ENCODE measurements at regions not wholly inside any gene's neighbourhood (a gene's known extent, or its start where the extent isn't known, plus 50 kb on each side); places are given as distances from the start of the nearest gene placed in this dataset.
"Not testable (repeated sequence)": the region's sequence is repeated elsewhere in the genome, so short reads cannot be mapped to it uniquely, and the experiment has no call there.

GRCh38 chr2:191476901-191477300 lies 201.0 kb upstream of the NABP1 start:
- DNase-seq (ENCODE audit: low read depth) = no peak

GRCh38 chr2:191478799-191479679 lies 198.9 kb upstream of the NABP1 start:
- DNase-seq (ENCODE audit: low read depth) = no peak

GRCh38 chr2:191479680-191480023 lies 198.3 kb upstream of the NABP1 start:
- no peak for DNase-seq (ENCODE audit: low read depth)

- DNase-seq (ENCODE audit: low read depth) = no peak
Observed at GRCh38 chr2:191481305-191482070, 196.4 kb upstream of the NABP1 start.

GRCh38 chr2:191483117-191483516 lies 194.8 kb upstream of the NABP1 start:
- no peak for DNase-seq (ENCODE audit: low read depth)

- DNase-seq (ENCODE audit: low read depth) = no peak
Observed at GRCh38 chr2:191486584-191487320, 191.2 kb upstream of the NABP1 start.

- no peak for DNase-seq (ENCODE audit: low read depth)
Observed at GRCh38 chr2:191488135-191488534, 189.8 kb upstream of the NABP1 start.

GRCh38 chr2:191489177-191489576 lies 188.8 kb upstream of the NABP1 start:
- DNase-seq (ENCODE audit: low read depth) = no peak

- no peak for DNase-seq (ENCODE audit: low read depth)
Observed at GRCh38 chr2:191496838-191497237, 181.1 kb upstream of the NABP1 start.

- DNase-seq (ENCODE audit: low read depth) = no peak
Observed at GRCh38 chr2:191497822-191498221, 180.1 kb upstream of the NABP1 start.

- no peak for DNase-seq (ENCODE audit: low read depth)
Observed at GRCh38 chr2:191499050-191499449, 178.9 kb upstream of the NABP1 start.

- no peak for DNase-seq (ENCODE audit: low read depth)
Observed at GRCh38 chr2:191499874-191500565, 177.9 kb upstream of the NABP1 start.

- no peak for DNase-seq (ENCODE audit: low read depth)
Observed at GRCh38 chr2:191500566-191500883, 177.4 kb upstream of the NABP1 start.

- DNase-seq (ENCODE audit: low read depth) = no peak
Observed at GRCh38 chr2:191500884-191501560, 176.9 kb upstream of the NABP1 start.

GRCh38 chr2:191501561-191502168 lies 176.3 kb upstream of the NABP1 start:
- no peak for DNase-seq (ENCODE audit: low read depth)

GRCh38 chr2:191506515-191506914 lies 171.4 kb upstream of the NABP1 start:
- no peak for DNase-seq (ENCODE audit: low read depth)

GRCh38 chr2:191507252-191507853 lies 170.6 kb upstream of the NABP1 start:
- DNase-seq (ENCODE audit: low read depth) = not testable (repeated sequence)

- no peak for DNase-seq (ENCODE audit: low read depth)
Observed at GRCh38 chr2:191508738-191509137, 169.2 kb upstream of the NABP1 start.

GRCh38 chr2:191512216-191512835 lies 165.6 kb upstream of the NABP1 start:
- no peak for DNase-seq (ENCODE audit: low read depth)

GRCh38 chr2:191512874-191513273 lies 165.1 kb upstream of the NABP1 start:
- no peak for DNase-seq (ENCODE audit: low read depth)
